GM21381 (cell line): ENCODE measurements at regions not wholly inside any gene's neighbourhood (a gene's known extent, or its start where the extent isn't known, plus 50 kb on each side); places are given as distances from the start of the nearest gene placed in this dataset.
"Not testable (repeated sequence)": the region's sequence is repeated elsewhere in the genome, so short reads cannot be mapped to it uniquely, and the experiment has no call there.

Source experiments
- ATAC-seq: cut with Tn5 transposase; IDR thresholded peaks from one replicate; pipeline ENCODE4 v1.9.1; 2021; ENCODE audit warnings: mild to moderate bottlenecking, moderate library complexity; ENCODE audit not compliant: unreplicated experiment

- no peak for ATAC-seq
Observed at GRCh38 chr3:145457825-145458552, 703.0 kb downstream of the PLOD2 start.

GRCh38 chr3:145459681-145460080 lies 701.3 kb downstream of the PLOD2 start:
- not testable (repeated sequence) for ATAC-seq

- no peak for ATAC-seq
Observed at GRCh38 chr3:145471976-145472375, 689.0 kb downstream of the PLOD2 start.

DNA sequence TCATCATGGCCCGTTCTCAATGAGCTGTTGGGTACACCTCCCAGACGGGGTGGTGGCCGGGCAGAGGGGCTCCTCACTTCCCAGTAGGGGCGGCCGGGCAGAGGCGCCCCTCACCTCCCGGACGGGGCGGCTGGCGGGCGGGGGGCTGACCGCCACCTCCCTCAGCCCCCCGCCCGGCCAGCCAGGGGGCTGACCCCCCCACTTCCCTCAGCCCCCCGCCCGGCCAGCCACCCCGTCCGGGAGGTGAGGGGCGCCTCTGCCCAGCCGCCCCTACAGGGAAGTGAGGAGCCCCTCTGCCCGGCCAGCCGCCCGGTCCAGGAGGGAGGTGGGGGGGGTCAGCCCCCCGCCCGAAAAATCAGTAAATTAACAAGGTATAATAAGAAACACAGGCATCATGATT lies 678.2 kb downstream of the PLOD2 start:
- ATAC-seq, result not testable (repeated sequence)

DNA sequence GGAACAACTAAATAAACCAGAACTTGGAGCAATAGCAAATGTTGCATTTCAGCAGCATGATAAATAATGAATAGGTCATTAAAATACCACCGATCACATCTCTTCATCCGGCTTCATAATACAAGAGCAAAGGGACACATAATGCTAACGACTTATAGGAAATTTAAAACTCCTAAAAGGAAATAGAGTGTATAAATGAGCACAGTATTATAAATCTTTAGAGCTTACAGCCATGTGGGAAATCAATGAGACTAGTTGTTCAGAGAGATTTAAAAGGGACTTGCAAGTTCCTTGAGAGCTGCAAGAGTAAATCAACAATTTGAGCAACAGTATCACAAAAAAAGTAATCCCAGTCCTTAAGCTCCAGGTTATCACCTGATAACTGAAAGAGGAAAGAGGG lies 677.0 kb downstream of the PLOD2 start:
- no peak for ATAC-seq

GRCh38 chr3:145489011-145489410 lies 672.0 kb downstream of the PLOD2 start:
- no peak for ATAC-seq

DNA sequence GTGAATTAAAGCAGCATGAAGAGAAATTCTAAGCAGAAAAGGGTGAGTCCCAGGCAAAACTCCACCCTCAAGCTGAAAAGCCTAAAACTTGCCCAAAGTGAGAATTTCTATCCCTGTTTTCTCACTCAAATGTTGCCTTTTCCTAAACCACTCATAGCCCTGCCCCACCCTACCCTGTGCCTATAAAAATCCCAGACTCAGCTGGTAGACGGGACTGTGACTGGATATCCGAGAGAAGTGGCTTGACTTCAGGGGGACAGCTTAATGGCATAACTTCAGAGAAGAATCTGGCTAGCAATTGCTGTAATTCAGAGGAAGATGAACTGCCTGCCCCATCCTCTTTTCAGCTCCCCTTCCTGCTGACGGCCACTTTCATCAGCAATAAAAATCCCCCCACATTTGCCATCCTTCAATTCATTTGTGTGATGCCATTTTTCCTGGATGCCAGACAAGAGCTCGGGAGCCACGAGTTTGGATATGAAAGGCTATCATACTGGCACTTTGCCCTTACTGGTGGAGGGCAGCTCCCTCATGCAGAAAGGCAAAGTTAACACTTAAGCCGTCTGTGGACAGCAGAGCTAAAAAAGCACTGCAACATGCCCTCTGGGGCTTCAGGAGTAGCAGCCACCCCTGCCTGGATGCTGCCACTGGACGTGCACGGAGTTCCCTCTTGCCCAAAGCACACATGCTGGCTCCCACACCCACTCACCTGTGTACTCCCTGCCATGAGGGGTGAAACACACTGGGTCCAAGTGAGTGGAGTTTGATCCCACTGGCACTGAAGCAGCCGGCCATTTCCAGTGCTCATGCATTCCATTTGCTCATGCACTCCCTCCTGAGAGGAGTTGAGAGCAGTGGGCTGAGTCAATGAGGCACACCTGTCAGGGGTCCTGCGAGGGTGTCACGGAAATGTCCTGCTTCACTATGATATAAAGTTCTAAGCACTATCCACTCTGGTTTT lies 670.6 kb downstream of the PLOD2 start:
- ATAC-seq, result no peak

- no peak for ATAC-seq
Observed at GRCh38 chr3:145492456-145492855, 668.5 kb downstream of the PLOD2 start.

DNA sequence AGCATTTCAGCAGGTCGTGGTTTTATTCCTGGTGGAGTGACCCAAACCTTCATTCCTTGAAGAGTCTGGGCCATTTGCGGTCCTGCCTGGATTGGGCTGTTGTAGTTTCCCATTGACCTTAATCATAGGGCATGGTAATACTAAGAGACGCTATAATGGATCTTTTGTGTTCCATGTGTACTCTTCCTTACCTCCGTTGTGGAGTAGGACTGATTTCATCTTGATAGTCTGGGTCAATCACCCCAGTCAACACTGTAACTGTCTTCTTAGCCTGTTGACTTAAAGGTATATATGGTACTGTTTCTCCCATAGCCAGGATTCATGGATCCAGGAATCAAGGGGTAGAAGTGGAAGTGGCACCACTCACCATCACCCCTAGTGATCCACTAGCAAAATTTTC lies 643.6 kb downstream of the PLOD2 start:
- ATAC-seq, result not testable (repeated sequence)

DNA sequence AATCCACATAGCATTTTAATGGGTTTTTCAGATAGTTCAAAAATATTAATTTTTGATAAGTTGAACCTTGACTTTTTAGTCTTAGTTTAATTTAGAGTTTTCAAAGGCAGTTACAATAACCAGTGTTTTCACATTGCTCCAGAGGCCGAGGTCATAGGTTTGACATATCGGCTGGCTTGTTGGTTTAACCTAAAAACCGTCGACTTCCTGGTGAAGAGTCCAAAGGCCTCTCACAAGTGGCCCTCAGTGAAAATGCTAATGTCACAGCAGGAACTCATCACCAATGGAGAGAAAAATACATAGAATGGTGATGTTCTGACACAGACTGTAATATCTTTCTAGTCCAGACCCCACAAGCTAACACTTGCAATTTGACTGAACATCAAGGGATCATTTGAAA lies 642.3 kb downstream of the PLOD2 start:
- ATAC-seq, result no peak

DNA sequence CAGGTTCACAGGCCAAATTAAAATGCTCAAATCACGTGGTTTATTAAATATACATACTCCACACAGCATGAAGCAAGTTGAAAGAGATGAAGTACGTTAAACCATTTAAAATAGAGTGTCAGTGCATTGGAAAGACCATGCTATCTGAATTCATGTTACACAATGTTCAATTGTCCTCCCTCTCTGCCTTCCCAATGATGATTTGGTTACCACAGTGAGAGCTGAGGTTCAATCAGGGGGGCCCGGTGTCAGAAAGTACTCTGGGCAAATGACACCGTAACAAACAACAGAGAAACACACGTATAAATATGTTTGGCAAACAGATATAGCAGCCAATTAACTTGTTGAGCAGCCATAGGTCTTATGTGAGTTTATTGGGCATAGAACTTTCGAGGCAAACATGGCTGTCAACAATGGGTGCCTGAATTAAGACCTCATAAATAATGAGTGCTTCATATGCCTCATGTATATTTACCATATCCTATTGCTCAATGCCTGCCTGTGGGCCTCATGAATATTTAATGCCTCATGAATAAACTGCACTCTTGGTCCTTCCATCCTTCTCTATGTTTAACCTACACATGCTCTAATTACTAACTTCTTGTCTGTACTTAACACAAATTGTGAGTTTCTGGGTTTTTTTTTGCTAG lies 641.5 kb downstream of the PLOD2 start:
- no peak for ATAC-seq

- no peak for ATAC-seq
Observed at GRCh38 chr3:145522179-145522578, 638.8 kb downstream of the PLOD2 start.

GRCh38 chr3:145522893-145523651 lies 637.9 kb downstream of the PLOD2 start:
- ATAC-seq, result no peak

DNA sequence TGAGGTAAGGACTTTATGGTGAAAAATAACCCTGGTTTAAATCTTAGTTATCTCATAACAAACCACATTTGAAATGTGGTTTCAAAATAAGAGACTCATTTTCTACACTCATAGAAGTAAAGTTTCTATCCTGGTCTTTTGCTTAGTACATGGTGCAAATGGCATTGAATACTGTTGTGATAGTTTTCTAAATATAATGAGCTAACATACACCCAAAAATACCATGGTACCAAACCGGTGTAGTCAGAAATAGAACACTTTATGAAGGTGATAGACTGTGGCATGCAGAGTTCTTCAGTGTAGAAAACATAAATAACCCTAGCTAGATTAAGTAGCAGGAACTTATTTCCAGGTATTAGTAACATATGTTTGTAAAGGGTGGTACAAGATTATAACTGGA lies 629.4 kb downstream of the PLOD2 start:
- no peak for ATAC-seq

DNA sequence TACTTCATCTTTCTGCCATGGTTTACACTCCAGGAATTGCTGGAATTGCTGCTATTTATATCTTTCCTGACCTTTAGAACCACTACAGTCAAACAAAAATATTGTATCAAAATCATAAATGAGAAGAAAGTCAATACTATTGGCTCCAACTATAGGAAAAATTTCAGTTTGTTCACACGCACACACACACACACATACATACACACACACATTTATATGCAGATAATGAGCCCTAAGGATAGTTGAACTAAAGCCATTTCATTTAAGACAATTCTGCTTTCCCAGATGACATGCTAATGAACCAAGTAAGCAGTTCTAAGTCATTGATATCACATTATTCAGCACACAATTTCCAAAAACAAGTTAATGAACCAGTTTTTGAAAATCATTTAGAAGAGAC lies 627.3 kb downstream of the PLOD2 start:
- ATAC-seq, result no peak

GRCh38 chr3:145536461-145536860 lies 624.5 kb downstream of the PLOD2 start:
- no peak for ATAC-seq

GRCh38 chr3:145550522-145550921 lies 610.5 kb downstream of the PLOD2 start:
- ATAC-seq, result no peak

DNA sequence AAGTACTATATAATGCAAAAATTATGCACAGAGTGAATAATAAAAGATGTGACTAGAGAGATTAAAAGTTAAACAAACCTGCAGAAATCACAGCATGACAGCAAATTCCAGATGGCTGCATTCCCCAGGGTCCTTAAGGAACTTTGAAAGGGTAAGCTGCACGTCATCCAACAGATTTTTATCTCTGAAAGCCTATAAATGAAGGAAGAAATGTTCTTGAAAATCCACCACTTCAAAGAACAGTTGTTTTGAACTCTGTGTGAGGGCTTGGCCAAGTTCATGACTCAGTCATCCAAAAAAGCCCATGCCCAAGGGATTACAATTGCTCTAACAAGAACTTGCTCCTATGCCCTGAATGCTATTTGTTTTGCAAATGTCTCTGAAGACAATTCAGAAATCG lies 603.6 kb downstream of the PLOD2 start:
- no peak for ATAC-seq

GRCh38 chr3:145578471-145578870 lies 582.5 kb downstream of the PLOD2 start:
- no peak for ATAC-seq

DNA sequence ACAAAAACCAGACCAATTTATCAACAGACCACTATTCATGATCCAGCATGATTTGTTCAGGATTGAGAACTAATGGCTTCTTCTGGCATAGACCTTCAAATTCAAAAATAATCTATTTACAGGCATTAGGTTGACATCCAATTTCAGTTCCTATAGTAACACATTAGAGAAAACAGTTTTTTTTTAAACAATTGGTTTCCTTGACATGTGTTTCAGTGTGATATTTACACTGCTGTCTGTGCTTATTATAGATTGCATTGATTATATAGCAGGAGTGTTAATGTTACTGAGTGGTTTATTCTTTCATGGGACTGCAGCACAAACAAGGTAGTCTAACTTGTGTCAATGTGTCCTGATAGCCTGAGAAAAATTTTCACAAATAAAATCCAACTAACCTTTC lies 579.3 kb downstream of the PLOD2 start:
- no peak for ATAC-seq

DNA sequence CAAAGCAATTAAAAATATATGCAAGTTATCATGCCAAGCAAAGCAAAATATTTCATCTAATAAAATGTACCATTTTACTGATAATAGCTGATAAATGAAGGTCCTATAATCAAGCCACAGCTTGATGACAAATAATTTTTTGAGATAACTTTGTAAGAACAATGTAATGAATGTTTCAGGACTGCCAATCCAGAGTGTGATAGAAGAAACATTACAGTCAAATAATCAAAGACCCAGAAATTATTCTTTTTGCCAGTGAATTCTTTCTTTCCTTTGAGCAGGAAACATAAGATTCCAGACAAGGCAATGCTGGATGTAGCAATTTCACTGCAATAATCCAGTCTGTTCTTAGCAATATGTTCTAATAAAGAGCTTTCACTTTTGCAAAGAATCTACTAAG lies 556.1 kb downstream of the PLOD2 start:
- ATAC-seq, result no peak
